ENCODE measurements at regions not wholly inside any gene's neighbourhood (a gene's known extent, or its start where the extent isn't known, plus 50 kb on each side); places are given as distances from the start of the nearest gene placed in this dataset.

GRCh38 chr6:166768761-166769160 lies 141.7 kb upstream of the RPS6KA2 start:
- intact Hi-C loops (cut with micrococcal nuclease): no loop called here
- Mint-ChIP-seq H3K4me3 (no peak overlapping the region), H3K4me1 (no peaks in the 10 kb centered on the region), H3K27ac (no peak overlapping the region), H3K27me3 (peaks cover 14% of the 10 kb centered on the region), H3K9me3 (ENCODE audit: insufficient read depth) (no peaks in the 10 kb centered on the region)
- Histone ChIP-seq H3K79me2 (ENCODE audit: control insufficient read depth, insufficient read depth, low read length) (no peaks in the 10 kb centered on the region), H4K20me1 (ENCODE audit: control insufficient read depth, insufficient read depth, low read length, poor library complexity, severe bottlenecking) (no peaks in the 10 kb centered on the region), H3K36me3 (replicated peaks in 1 of 2; ENCODE audit: control extremely low read depth in 1 of 2, control insufficient read depth in 1 of 2, extremely low read depth in 1 of 2, insufficient read depth in 2 of 2, low read length in 1 of 2) (no peaks in the 10 kb centered on the region), H3K9me3 (ENCODE audit: control extremely low read depth in 1 of 3, control insufficient read depth in 2 of 3, insufficient read depth in 1 of 3, low read length in 2 of 3) (no peaks in the 10 kb centered on the region), H3K4me2 (replicated peaks; ENCODE audit: low read depth, low read length, poor library complexity, severe bottlenecking) (no peak overlapping the region), H3K9ac (ENCODE audit: low read length) (no peak overlapping the region), H3K27me3 (replicated peaks in 1 of 4; ENCODE audit: control extremely low read depth in 1 of 4, control insufficient read depth in 3 of 4, insufficient read depth in 4 of 4, low read length in 3 of 4) (peaks cover 0 to 11% (median 5%) of the 10 kb centered on the region in 4 experiments), H3K4me1 (ENCODE audit: control insufficient read depth in 2 of 2, insufficient read depth in 2 of 2, low read length in 2 of 2) (no peaks in the 10 kb centered on the region), H2AFZ (ENCODE audit: insufficient read depth, low read depth, low read length, poor library complexity, severe bottlenecking) (no peak overlapping the region), H3K27ac (ENCODE audit: low read length in 2 of 2) (no peak overlapping the region), H3K4me3 (ENCODE audit: control extremely low read depth in 1 of 5, extremely low read depth in 1 of 5, insufficient read depth in 1 of 5, low read depth in 2 of 5, low read length in 4 of 5) (no peak overlapping the region)
- DNase-seq (no peak), ATAC-seq (ENCODE audit: low read depth) (no peak)
- ChIA-PET CTCF (no interaction called here), POLR2A (no interaction called here)
- 100% methylated on average over 5 of the region's 8 CpGs for WGBS (ENCODE audit: insufficient coverage)
- no peak for TF ChIP-seq CTCF (IDR thresholded peaks at IDR 0.05)
- no peak for TF ChIP-seq EZH2 (IDR thresholded peaks at IDR 0.05; ENCODE audit: borderline replicate concordance, insufficient read depth, low read depth, low read length, poor library complexity, severe bottlenecking)

GRCh38 chr6:166767230-166767629 lies 140.2 kb upstream of the RPS6KA2 start:
- no peaks in the 10 kb centered on the region for H3K4me1 Mint-ChIP-seq
- Histone ChIP-seq H3K4me1 (ENCODE audit: control insufficient read depth in 2 of 2, insufficient read depth in 2 of 2, low read length in 2 of 2) (no peaks in the 10 kb centered on the region), H4K20me1 (ENCODE audit: control insufficient read depth, insufficient read depth, low read length, poor library complexity, severe bottlenecking) (no peaks in the 10 kb centered on the region), H3K36me3 (replicated peaks in 1 of 2; ENCODE audit: control extremely low read depth in 1 of 2, control insufficient read depth in 1 of 2, extremely low read depth in 1 of 2, insufficient read depth in 2 of 2, low read length in 1 of 2) (no peaks in the 10 kb centered on the region), H3K27me3 (replicated peaks in 1 of 4; ENCODE audit: control extremely low read depth in 1 of 4, control insufficient read depth in 3 of 4, insufficient read depth in 4 of 4, low read length in 3 of 4) (peaks cover 0 to 7% (median 3%) of the 10 kb centered on the region in 4 experiments), H3K27ac (ENCODE audit: low read length in 2 of 2) (no peak overlapping the region), H3K9ac (ENCODE audit: low read length) (no peak overlapping the region), H3K4me2 (replicated peaks; ENCODE audit: low read depth, low read length, poor library complexity, severe bottlenecking) (no peak overlapping the region), H3K79me2 (ENCODE audit: control insufficient read depth, insufficient read depth, low read length) (no peaks in the 10 kb centered on the region), H3K9me3 (ENCODE audit: control extremely low read depth in 1 of 3, control insufficient read depth in 2 of 3, insufficient read depth in 1 of 3, low read length in 2 of 3) (no peaks in the 10 kb centered on the region), H2AFZ (ENCODE audit: insufficient read depth, low read depth, low read length, poor library complexity, severe bottlenecking) (no peak overlapping the region), H3K4me3 (ENCODE audit: control extremely low read depth in 1 of 5, extremely low read depth in 1 of 5, insufficient read depth in 1 of 5, low read depth in 2 of 5, low read length in 4 of 5) (no peak overlapping the region)
- ChIA-PET POLR2A (no interaction called here), CTCF (interaction anchor here (0.6 to 2.7 kb wide), 3 partner anchors 8 to 222 kb away, joined by 3 to 20 read pairs (median 3); no protein-coding TSS in a partner anchor)
- no peak for TF ChIP-seq CTCF (IDR thresholded peaks at IDR 0.05)
- no peak for TF ChIP-seq EZH2 (IDR thresholded peaks at IDR 0.05; ENCODE audit: borderline replicate concordance, insufficient read depth, low read depth, low read length, poor library complexity, severe bottlenecking)
- DNase-seq (no peak), ATAC-seq (ENCODE audit: low read depth) (no peak)
- H3K4me3 Mint-ChIP-seq: no peak overlapping the region
- H3K27me3 Mint-ChIP-seq: peaks cover 7% of the 10 kb centered on the region
- WGBS (ENCODE audit: insufficient coverage): 95% methylated on average over 14 of the region's 16 CpGs
- intact Hi-C loops (cut with micrococcal nuclease): no loop called here
- no peak overlapping the region for H3K27ac Mint-ChIP-seq
- H3K9me3 Mint-ChIP-seq (ENCODE audit: insufficient read depth): no peaks in the 10 kb centered on the region

Measured in B cell (primary cell).